ENCODE measurements at regions not wholly inside any gene's neighbourhood (a gene's known extent, or its start where the extent isn't known, plus 50 kb on each side); places are given as distances from the start of the nearest gene placed in this dataset.

DNA sequence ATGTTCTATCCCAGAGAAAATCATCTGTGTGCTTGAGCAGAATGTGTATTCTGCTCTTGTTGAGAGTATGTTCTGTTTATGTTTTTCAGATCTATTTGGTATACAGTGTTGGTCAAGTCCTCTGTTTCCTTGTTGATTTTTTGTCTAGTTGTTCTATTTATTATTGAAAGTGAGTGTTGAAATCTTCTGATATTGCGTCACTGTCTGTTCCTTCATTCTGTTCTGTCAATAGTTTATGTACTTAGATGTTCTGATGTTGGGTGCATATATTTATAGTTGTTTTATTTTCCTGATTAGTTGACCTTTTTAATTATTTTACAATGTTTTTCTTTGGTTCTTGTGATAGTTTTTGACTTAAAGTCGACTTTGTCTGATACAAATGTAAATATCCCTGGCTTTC, 458.7 kb upstream of the HSF2 start:
- DNase-seq (ENCODE audit: low read depth, low spot score) (no peak), ATAC-seq (no peak), FAIRE-seq (no peak)
- ChIA-PET CTCF (no interaction called here), RAD21 (ENCODE audit: unreplicated experiment) (no interaction called here), POLR2A (no interaction called here), SMC1A (ENCODE audit: uncharacterized antibody, unreplicated experiment) (no interaction called here)
- Histone ChIP-seq H3K27ac (ENCODE audit: control insufficient read depth, insufficient read depth) (no peak overlapping the region), H3K79me2 (ENCODE audit: control insufficient read depth, insufficient read depth, low read length) (no peaks in the 10 kb centered on the region), H3K4me1 (ENCODE audit: control insufficient read depth, insufficient read depth, low read length) (no peaks in the 10 kb centered on the region), H3K36me3 (ENCODE audit: control insufficient read depth in 2 of 2, insufficient read depth in 2 of 2, low read length in 1 of 2) (no peaks in the 10 kb centered on the region), H4K20me1 (ENCODE audit: control insufficient read depth, insufficient read depth) (no peaks in the 10 kb centered on the region), H3K4me3 (no peak overlapping the region), H3K9me3 (replicated peaks; ENCODE audit: control insufficient read depth, insufficient read depth, low read length) (no peaks in the 10 kb centered on the region), H3K9ac (ENCODE audit: control insufficient read depth, insufficient read depth, low read length) (no peak overlapping the region), H3K27me3 (replicated peaks in 1 of 2; ENCODE audit: control insufficient read depth in 2 of 2, insufficient read depth in 2 of 2, low read length in 1 of 2) (no peaks in the 10 kb centered on the region), H2AFZ (ENCODE audit: control insufficient read depth, low read depth, low read length) (no peak overlapping the region), H3K4me2 (ENCODE audit: control insufficient read depth, insufficient read depth) (no peak overlapping the region)
- in situ Hi-C loops (cut with MboI) (no loop called here), intact Hi-C loops (cut with micrococcal nuclease; ENCODE audit: unreplicated experiment) (no loop called here)
- TF ChIP-seq TCF3 (IDR thresholded peaks at IDR 0.05; ENCODE audit: borderline replicate concordance, insufficient read depth, low read depth, low read length) (no peak), CHD2 (IDR thresholded peaks at IDR 0.05; ENCODE audit: borderline replicate concordance, low read depth, low read length) (no peak), HDGF (IDR thresholded peaks at IDR 0.05) (no peak), NBN (IDR thresholded peaks at IDR 0.05) (no peak), ZBED1 (IDR thresholded peaks at IDR 0.05; ENCODE audit: borderline replicate concordance) (no peak), SREBF1 (IDR thresholded peaks at IDR 0.05; ENCODE audit: low read length) (no peak), NFXL1 (IDR thresholded peaks at IDR 0.05; ENCODE audit: borderline replicate concordance) (no peak), SMC3 (IDR thresholded peaks at IDR 0.05; ENCODE audit: borderline replicate concordance, low read length) (no peak), JUND (IDR thresholded peaks at IDR 0.05; ENCODE audit: low read depth, low read length) (no peak), ATF7 (IDR thresholded peaks at IDR 0.05; ENCODE audit: low read depth) (no peak), NFYB (IDR thresholded peaks at IDR 0.05; ENCODE audit: insufficient read depth, low read depth, low read length) (no peak), POLR2AphosphoS5 (IDR thresholded peaks at IDR 0.05; ENCODE audit: low read length) (no peak), RFX5 (IDR thresholded peaks at IDR 0.05; ENCODE audit: low read depth, low read length) (no peak), SUZ12 (IDR thresholded peaks at IDR 0.05; ENCODE audit: unreplicated experiment) (no peak), RELA (IDR thresholded peaks at IDR 0.05; ENCODE audit: borderline replicate concordance, partially characterized antibody) (no peak), CHD1 (IDR thresholded peaks at IDR 0.05; ENCODE audit: low read depth, low read length) (no peak)
- TF ChIP-seq, protein P1, sequence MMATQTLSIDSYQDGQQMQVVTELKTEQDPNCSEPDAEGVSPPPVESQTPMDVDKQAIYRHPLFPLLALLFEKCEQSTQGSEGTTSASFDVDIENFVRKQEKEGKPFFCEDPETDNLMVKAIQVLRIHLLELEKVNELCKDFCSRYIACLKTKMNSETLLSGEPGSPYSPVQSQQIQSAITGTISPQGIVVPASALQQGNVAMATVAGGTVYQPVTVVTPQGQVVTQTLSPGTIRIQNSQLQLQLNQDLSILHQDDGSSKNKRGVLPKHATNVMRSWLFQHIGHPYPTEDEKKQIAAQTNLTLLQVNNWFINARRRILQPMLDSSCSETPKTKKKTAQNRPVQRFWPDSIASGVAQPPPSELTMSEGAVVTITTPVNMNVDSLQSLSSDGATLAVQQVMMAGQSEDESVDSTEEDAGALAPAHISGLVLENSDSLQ (IDR thresholded peaks at IDR 0.05) = no peak
- TF ChIP-seq, protein P2, sequence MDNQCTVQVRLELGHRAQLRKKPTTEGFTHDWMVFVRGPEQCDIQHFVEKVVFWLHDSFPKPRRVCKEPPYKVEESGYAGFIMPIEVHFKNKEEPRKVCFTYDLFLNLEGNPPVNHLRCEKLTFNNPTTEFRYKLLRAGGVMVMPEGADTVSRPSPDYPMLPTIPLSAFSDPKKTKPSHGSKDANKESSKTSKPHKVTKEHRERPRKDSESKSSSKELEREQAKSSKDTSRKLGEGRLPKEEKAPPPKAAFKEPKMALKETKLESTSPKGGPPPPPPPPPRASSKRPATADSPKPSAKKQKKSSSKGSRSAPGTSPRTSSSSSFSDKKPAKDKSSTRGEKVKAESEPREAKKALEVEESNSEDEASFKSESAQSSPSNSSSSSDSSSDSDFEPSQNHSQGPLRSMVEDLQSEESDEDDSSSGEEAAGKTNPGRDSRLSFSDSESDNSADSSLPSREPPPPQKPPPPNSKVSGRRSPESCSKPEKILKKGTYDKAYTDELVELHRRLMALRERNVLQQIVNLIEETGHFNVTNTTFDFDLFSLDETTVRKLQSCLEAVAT (IDR thresholded peaks at IDR 0.05) = no peak
- TF ChIP-seq, protein P3, sequence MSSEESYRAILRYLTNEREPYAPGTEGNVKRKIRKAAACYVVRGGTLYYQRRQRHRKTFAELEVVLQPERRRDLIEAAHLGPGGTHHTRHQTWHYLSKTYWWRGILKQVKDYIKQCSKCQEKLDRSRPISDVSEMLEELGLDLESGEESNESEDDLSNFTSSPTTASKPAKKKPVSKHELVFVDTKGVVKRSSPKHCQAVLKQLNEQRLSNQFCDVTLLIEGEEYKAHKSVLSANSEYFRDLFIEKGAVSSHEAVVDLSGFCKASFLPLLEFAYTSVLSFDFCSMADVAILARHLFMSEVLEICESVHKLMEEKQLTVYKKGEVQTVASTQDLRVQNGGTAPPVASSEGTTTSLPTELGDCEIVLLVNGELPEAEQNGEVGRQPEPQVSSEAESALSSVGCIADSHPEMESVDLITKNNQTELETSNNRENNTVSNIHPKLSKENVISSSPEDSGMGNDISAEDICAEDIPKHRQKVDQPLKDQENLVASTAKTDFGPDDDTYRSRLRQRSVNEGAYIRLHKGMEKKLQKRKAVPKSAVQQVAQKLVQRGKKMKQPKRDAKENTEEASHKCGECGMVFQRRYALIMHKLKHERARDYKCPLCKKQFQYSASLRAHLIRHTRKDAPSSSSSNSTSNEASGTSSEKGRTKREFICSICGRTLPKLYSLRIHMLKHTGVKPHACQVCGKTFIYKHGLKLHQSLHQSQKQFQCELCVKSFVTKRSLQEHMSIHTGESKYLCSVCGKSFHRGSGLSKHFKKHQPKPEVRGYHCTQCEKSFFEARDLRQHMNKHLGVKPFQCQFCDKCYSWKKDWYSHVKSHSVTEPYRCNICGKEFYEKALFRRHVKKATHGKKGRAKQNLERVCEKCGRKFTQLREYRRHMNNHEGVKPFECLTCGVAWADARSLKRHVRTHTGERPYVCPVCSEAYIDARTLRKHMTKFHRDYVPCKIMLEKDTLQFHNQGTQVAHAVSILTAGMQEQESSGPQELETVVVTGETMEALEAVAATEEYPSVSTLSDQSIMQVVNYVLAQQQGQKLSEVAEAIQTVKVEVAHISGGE (CRISPR knock-in tag; IDR thresholded peaks at IDR 0.05) = no peak
- no TSS peak for BruUV-seq (replicated peaks)
- WGBS (ENCODE audit: insufficient coverage, insufficient replicate concordance, low lambda C conversion rate, missing lambda C conversion rate) = 48% methylated on average over 2 of the region's 2 CpGs

All from GM12878 (cell line).